ENCODE measurements at regions not wholly inside any gene's neighbourhood (a gene's known extent, or its start where the extent isn't known, plus 50 kb on each side); places are given as distances from the start of the nearest gene placed in this dataset.
A peak's percentile ranks its signal among the peaks of the same experiment; 100 is the strongest.

- H3K27ac ChIP-seq, result no peak overlapping the region
- WGBS, 2 donors (ENCODE audit: low coverage in 1 of 2), result 69 to 90% methylated on average over 2 to 5 of the region's 5 CpGs
- H3K27me3 ChIP-seq, result no peaks in the 10 kb centered on the region
- no peak overlapping the region for H3K4me3 ChIP-seq
- TF ChIP-seq POLR2A (IDR thresholded peaks at IDR 0.05) (no peak), EP300 (IDR thresholded peaks at IDR 0.05; ENCODE audit: low read depth) (no peak), POLR2AphosphoS5 (IDR thresholded peaks at IDR 0.05) (no peak)
- TF ChIP-seq, protein P1, sequence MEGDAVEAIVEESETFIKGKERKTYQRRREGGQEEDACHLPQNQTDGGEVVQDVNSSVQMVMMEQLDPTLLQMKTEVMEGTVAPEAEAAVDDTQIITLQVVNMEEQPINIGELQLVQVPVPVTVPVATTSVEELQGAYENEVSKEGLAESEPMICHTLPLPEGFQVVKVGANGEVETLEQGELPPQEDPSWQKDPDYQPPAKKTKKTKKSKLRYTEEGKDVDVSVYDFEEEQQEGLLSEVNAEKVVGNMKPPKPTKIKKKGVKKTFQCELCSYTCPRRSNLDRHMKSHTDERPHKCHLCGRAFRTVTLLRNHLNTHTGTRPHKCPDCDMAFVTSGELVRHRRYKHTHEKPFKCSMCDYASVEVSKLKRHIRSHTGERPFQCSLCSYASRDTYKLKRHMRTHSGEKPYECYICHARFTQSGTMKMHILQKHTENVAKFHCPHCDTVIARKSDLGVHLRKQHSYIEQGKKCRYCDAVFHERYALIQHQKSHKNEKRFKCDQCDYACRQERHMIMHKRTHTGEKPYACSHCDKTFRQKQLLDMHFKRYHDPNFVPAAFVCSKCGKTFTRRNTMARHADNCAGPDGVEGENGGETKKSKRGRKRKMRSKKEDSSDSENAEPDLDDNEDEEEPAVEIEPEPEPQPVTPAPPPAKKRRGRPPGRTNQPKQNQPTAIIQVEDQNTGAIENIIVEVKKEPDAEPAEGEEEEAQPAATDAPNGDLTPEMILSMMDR (IDR thresholded peaks at IDR 0.05), result no peak
- in situ Hi-C loops (cut with MboI; ENCODE audit: low pct_ligation_motif_present in 1 of 4, low pct_unique_long_range_greater_than_20kb in 1 of 4, low sequenced_read_pairs in 3 of 4) (no loop called here), intact Hi-C loops (cut with DNase I; ENCODE audit: low total_unique reads) (no loop called here)
- no peaks in the 10 kb centered on the region for H3K9me3 ChIP-seq
- no peaks in the 10 kb centered on the region for H3K36me3 ChIP-seq
- DNase-seq, result no peak
- H3K4me1 ChIP-seq, result no peaks in the 10 kb centered on the region
These were observed 272.7 kb upstream of the RGMA start for GRCh38 chr15:93361703-93362102.

DNA sequence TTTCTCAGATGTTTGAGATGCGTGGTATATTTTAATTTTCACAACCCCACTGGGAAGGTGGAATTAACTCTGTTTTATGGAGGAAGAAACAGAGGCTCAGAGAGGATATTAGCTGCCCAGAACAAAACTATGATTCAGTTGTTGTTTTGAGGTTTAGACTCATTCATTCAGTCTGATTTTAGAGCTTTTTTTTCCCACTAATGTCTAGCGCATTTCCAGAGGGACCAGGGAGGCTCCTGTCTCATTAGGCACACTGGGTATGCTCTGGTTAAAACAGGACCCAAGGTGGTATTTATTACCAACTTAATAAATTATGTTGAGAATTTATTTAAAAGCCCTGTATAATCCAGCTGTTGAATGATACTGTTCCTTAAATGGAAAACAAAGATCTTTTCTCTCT lies 272.0 kb upstream of the RGMA start:
- H3K9me3 ChIP-seq, result no peaks in the 10 kb centered on the region
- H3K4me3 ChIP-seq, result no peak overlapping the region
- H3K36me3 ChIP-seq, result no peaks in the 10 kb centered on the region
- H3K27ac ChIP-seq, result peak overlapping the region in 1 of 4 donors; percentile 66
- intact Hi-C loops (cut with DNase I; ENCODE audit: low total_unique reads) (no loop called here), in situ Hi-C loops (cut with MboI; ENCODE audit: low pct_ligation_motif_present in 1 of 4, low pct_unique_long_range_greater_than_20kb in 1 of 4, low sequenced_read_pairs in 3 of 4) (no loop called here)
- no peaks in the 10 kb centered on the region for H3K27me3 ChIP-seq
- no peak for DNase-seq
- WGBS, 2 donors (ENCODE audit: low coverage in 1 of 2), result 78 to 88% methylated on average over 2 of the region's 2 CpGs
- H3K4me1 ChIP-seq, result no peaks in the 10 kb centered on the region
- TF ChIP-seq POLR2AphosphoS5 (IDR thresholded peaks at IDR 0.05) (no peak), EP300 (IDR thresholded peaks at IDR 0.05; ENCODE audit: low read depth) (no peak)

- Histone ChIP-seq H3K27ac (peak overlapping the region in 3 of 4 donors; percentile 62 to 66 (median 64)), H3K9me3 (no peaks in the 10 kb centered on the region), H3K27me3 (no peaks in the 10 kb centered on the region), H3K4me3 (no peak overlapping the region), H3K36me3 (no peaks in the 10 kb centered on the region), H3K4me1 (no peaks in the 10 kb centered on the region)
- no peak for DNase-seq
- in situ Hi-C loops (cut with MboI; ENCODE audit: low pct_ligation_motif_present in 1 of 4, low pct_unique_long_range_greater_than_20kb in 1 of 4, low sequenced_read_pairs in 3 of 4), result no loop called here
- TF ChIP-seq, protein P1 (IDR thresholded peaks at IDR 0.05), result no peak
- TF ChIP-seq EP300 (IDR thresholded peaks at IDR 0.05; ENCODE audit: low read depth) (no peak), POLR2AphosphoS5 (IDR thresholded peaks at IDR 0.05) (no peak), POLR2A (IDR thresholded peaks at IDR 0.05) (no peak)
- 56 to 65% methylated on average over 3 to 7 of the region's 7 CpGs for WGBS, 2 donors (ENCODE audit: low coverage in 1 of 2)
- intact Hi-C loops (cut with DNase I; ENCODE audit: low total_unique reads), result no loop called here
These were observed 271.3 kb upstream of the RGMA start for GRCh38 chr15:93360318-93360717.

DNA sequence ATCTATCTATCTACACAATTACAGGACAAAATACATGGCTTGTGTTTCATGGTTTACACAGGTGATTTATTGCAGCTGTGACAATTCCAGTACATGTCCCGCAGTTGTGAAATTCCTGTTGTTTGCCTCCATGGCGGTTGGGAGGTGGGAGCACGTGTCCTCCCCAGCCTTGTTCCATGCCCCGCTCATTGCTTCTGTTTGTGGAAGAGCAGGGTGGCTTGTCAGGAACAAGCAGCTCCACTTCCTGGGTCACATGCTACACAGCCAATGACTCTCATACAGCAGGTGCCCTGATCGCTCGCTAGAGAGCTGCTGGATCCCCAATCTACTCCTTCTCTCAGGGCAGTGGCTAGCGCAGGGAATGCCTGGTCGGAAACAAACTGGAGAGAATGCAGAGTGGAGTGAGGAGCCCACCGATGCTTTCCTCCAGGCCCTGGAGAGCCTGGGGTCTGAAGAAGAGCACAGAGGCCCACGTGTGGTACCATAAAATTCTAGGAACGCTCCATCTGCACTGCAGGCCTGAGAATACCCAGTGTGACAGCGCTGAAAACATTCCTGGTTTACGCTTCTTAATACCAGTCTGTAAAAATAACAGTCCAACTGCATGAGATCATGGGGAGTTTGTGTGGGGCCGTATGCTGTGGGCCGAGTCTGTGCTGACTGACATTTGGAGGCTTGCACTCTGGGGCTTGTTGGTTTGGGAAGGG lies 270.6 kb upstream of the RGMA start:
- TF ChIP-seq POLR2A (IDR thresholded peaks at IDR 0.05) (no peak), POLR2AphosphoS5 (IDR thresholded peaks at IDR 0.05) (no peak), EP300 (IDR thresholded peaks at IDR 0.05; ENCODE audit: low read depth) (no peak)
- TF ChIP-seq, protein P1 (IDR thresholded peaks at IDR 0.05), result no peak
- Histone ChIP-seq H3K27me3 (no peaks in the 10 kb centered on the region), H3K9me3 (no peaks in the 10 kb centered on the region), H3K36me3 (no peaks in the 10 kb centered on the region), H3K27ac (peak overlapping the region in 3 of 4 donors; percentile 62 to 66 (median 64)), H3K4me3 (no peak overlapping the region), H3K4me1 (no peaks in the 10 kb centered on the region)
- in situ Hi-C loops (cut with MboI; ENCODE audit: low pct_ligation_motif_present in 1 of 4, low pct_unique_long_range_greater_than_20kb in 1 of 4, low sequenced_read_pairs in 3 of 4) (no loop called here), intact Hi-C loops (cut with DNase I; ENCODE audit: low total_unique reads) (no loop called here)
- WGBS, 2 donors (ENCODE audit: low coverage in 1 of 2), result 58 to 93% methylated on average over 2 to 15 of the region's 15 CpGs
- no peak for DNase-seq

DNA sequence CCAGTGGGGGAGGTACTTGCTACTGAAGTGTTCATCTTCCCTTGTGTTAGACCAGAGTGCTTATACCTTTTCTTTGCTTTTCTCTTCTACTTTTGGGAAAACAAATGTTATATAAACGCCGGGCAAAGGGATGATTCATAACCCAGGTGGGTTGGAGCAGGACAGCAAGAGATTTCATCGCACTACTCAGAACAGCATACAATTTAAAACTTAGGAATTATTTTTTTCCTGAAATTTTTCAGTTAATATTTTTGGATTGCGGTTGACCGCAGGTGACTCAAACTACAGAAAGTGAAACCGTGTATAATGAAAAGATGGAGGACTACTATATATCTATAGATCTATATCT lies 270.0 kb upstream of the RGMA start:
- Histone ChIP-seq H3K4me1 (no peaks in the 10 kb centered on the region), H3K4me3 (no peak overlapping the region), H3K9me3 (no peaks in the 10 kb centered on the region), H3K36me3 (no peaks in the 10 kb centered on the region), H3K27me3 (no peaks in the 10 kb centered on the region), H3K27ac (peak overlapping the region in 3 of 4 donors; percentile 62 to 66 (median 64))
- TF ChIP-seq POLR2AphosphoS5 (IDR thresholded peaks at IDR 0.05), result no peak
- no peak for TF ChIP-seq EP300 (IDR thresholded peaks at IDR 0.05; ENCODE audit: low read depth)
- TF ChIP-seq POLR2A (IDR thresholded peaks at IDR 0.05), result no peak
- TF ChIP-seq, protein P1 (IDR thresholded peaks at IDR 0.05), result no peak
- intact Hi-C loops (cut with DNase I; ENCODE audit: low total_unique reads) (no loop called here), in situ Hi-C loops (cut with MboI; ENCODE audit: low pct_ligation_motif_present in 1 of 4, low pct_unique_long_range_greater_than_20kb in 1 of 4, low sequenced_read_pairs in 3 of 4) (no loop called here)
- no peak for DNase-seq
- 73 to 77% methylated on average over 6 of the region's 6 CpGs for WGBS, 2 donors (ENCODE audit: low coverage in 1 of 2)
